RPMI8226 (cell line): ENCODE measurements at regions not wholly inside any gene's neighbourhood (a gene's known extent, or its start where the extent isn't known, plus 50 kb on each side); places are given as distances from the start of the nearest gene placed in this dataset.

ENCODE experiments used
- DNase-seq: peaks from one replicate; pipeline ENCODE4 v3.0.0-alpha.2; 2015

DNA sequence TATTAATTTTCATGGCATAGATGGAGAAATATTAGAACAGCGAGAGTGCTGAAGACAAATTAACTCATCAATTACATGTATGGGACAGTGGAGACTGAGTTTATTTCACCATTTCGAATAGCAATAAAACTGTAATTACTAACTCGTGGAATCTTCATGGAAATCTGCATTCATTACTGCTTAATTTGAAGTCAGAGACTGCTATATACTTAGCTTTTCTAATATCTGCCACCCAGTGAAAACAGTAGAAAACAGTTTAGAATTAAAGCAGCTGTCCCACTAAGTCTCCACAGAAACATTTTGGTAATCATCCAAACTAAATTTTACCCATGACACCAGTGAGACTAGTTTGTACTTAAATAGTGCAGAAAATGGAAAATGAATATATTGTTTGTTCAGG is 56.8 kb downstream of the IZUMO3 start:
- DNase-seq = no peak

- no peak for DNase-seq
These were observed 57.8 kb downstream of the IZUMO3 start for GRCh38 chr9:24487946-24488345.

GRCh38 chr9:24487250-24487861 is 58.3 kb downstream of the IZUMO3 start:
- DNase-seq = no peak

DNA sequence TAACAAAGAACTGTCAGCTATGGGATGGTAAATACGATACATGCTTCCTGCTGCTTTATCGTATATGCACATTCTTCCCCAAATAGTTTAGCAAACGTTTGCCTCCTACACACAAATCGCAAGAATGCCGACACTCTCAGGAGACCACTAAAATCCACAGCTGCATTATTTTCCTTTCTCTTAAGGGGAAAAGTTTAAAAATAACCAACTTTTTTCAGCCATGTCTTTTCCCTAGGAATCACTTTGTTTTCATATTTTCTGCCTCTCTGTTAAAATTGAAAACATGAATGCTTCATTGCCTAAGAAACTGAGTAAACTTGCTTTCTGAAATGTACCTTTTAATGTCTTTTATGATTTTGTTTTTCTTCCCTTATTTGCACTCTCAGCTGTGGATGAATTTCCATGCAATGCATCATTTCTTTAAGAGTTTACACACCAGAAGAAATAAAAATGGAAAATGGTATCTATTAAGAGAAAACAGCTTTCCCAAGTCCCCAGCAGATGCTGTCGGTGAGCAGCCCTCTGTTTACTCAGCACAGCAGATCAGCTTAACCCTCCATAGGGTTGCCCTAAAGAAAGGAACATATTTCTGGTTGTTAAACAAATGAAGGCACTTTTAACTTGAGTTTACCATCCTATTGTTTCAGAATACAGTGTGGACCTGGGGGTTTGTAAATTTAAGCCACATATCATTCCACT is 66.2 kb downstream of the IZUMO3 start:
- no peak for DNase-seq

- DNase-seq = no peak
These were observed 81.3 kb downstream of the IZUMO3 start for GRCh38 chr9:24464319-24464951.

DNA sequence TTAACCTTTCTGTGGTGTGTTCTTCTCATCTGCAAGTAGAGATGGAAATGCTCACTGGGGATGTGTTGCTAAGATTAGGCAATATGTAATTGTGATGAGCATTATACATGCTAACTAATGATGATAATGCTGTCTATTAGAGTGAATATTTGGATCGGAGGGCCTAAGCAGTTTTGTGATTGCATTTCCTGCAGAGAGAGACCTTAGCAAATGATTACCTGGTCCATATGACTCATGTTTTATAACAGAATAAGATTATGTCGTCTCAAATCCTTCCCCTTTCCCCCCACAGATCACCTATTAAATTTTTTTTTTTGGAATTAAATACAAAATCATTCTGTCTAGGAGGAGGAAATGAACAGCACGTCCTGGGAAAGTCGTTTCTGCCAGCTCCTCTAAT is 82.7 kb downstream of the IZUMO3 start:
- no peak for DNase-seq

GRCh38 chr9:24460781-24461180 is 84.9 kb downstream of the IZUMO3 start:
- no peak for DNase-seq

GRCh38 chr9:24459953-24460352 is 85.7 kb downstream of the IZUMO3 start:
- no peak for DNase-seq

GRCh38 chr9:24451346-24451745 is 94.4 kb downstream of the IZUMO3 start:
- DNase-seq = no peak

- no peak for DNase-seq
These were observed 95.7 kb downstream of the IZUMO3 start for GRCh38 chr9:24449976-24450375.

DNA sequence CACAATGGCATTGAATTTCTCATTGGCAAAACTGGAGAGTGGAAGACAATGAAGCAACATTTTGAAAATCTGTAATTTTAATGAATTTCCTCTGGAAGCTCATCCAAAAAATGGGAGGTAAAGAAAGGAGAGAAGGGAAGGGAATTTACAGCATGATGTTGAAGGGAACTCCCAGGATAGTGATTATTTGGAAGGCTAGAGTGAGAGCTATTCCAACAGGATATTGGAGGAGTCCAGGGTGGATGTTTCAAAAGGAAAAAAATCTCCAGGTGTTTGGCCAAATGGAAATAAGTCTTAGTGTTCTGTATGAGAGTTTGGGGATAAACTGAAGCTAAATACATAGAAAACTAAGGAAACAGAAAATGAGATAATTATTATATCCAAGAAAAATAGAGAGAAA is 106.2 kb downstream of the IZUMO3 start:
- DNase-seq = no peak

DNA sequence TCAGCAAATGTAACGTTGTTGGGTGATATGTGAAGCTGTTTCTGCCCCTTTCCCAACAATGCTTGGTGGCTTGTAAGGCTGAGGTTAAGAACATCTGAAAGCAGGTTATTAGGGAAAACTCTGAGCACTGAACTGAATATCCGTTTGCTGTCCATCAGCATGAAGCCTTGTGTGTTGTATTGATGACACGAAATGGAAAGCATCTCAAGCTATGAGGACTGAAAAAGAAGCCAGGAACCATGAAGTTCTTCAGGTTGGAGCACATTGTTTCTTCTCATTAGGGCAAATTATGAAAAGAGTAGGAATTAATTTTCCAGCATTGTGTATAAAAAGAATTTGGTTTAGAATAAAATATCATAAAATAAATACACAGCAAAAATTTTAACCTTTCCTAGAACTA is 106.8 kb downstream of the IZUMO3 start:
- DNase-seq = no peak

GRCh38 chr9:24436761-24437160 is 108.9 kb downstream of the IZUMO3 start:
- no peak for DNase-seq

DNA sequence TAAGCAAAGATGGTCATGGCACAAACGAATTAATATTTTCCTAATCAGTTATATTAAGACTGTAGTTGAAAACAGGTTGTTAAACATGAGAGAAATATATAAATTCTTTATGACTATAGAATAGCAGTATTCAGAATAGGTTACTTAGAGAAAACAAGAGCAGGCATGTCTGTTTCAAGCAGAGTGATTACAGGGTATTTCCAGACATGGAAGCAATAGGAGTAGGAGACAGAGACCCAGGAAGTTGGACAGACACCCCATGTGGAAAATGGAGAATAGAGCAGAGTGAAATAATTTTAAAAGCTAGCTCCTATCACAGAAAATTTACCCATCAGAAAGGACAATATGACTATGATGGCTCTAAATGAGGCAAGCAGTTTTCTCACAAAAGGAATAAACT is 111.5 kb downstream of the IZUMO3 start:
- no peak for DNase-seq

GRCh38 chr9:24416136-24416535 is 129.6 kb downstream of the IZUMO3 start:
- no peak for DNase-seq

- no peak for DNase-seq
These were observed 132.0 kb downstream of the IZUMO3 start for GRCh38 chr9:24413651-24414050.

GRCh38 chr9:24398466-24398865 is 147.2 kb downstream of the IZUMO3 start:
- DNase-seq = no peak

DNA sequence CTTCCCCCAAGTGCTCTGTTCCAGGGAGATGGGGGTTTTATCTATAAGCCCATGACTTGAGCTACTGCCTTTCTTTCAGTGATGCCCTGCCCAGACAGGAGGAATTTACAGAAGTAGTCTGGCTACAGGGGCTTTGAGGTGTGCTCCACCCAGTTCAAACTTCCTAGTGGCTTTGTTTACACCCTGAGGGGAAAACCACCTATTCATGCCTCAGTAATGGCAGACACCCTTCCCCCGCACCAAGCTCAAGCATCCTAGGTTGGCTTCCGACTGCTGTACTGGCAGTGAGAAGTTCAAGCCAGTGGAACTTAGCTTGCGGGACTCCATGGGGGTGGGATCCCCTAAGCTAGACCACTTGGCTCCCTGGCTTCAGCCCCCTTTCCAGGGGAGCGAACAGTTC is 154.6 kb downstream of the IZUMO3 start:
- no peak for DNase-seq

DNA sequence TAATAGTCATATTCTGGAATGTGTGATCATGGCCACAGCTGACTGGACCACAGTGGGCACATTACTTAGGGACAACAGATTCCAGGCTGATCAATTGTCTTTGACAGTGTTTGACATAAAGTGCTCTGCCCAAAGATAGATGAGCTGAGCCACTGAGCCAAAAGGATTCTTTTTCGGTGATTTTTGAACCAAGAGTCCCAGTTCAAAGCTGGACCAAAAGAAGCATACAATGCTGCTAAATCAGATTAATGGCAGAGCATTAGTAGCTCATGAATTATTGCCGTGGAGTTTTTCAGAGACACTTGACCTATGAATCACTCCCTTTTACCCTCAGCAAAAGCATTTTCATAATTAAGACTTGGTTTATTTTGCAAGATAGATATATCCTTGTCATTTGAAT is 160.6 kb downstream of the IZUMO3 start:
- DNase-seq = no peak

DNA sequence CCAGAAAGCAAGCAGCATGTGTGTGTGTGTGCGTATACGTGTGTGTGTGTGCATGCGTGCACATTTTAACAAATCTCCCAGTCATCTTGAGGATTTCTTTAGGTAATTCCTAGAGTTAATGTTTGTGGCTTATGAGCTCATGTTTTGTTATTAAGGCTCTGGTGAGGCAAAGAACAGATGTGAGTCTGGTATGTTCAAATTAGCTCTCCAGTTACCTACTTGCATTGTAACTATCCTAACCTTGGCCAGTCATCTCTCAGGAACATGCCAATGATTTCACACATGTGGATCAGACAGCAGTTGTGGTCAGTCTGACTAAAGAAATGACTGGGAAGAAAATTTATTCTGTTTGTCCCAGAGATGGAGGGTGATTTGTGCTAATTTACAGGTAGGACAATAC is 163.1 kb downstream of the IZUMO3 start:
- DNase-seq = no peak

GRCh38 chr9:24381205-24381604 is 164.5 kb downstream of the IZUMO3 start:
- no peak for DNase-seq

DNA sequence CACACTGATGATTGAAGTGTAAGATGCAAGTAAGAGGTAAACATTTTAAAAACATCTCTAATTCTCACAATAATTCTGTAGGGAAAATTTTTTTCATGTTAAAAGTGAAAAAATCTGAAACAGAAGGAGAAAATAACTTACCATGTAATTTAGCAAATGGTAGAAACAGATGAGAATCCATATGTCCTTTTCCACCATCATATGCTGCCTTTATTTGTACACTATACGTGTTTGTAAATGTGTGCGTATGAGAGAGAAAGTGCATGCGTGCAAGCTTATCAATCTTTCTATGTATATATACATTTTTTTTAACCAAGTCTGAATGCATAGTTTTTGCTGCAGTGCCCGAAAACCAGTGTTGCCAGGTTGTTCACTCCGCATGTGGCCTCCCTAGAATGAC is 186.7 kb downstream of the IZUMO3 start:
- DNase-seq = no peak

- no peak for DNase-seq
These were observed 193.7 kb downstream of the IZUMO3 start for GRCh38 chr9:24351973-24352372.

DNA sequence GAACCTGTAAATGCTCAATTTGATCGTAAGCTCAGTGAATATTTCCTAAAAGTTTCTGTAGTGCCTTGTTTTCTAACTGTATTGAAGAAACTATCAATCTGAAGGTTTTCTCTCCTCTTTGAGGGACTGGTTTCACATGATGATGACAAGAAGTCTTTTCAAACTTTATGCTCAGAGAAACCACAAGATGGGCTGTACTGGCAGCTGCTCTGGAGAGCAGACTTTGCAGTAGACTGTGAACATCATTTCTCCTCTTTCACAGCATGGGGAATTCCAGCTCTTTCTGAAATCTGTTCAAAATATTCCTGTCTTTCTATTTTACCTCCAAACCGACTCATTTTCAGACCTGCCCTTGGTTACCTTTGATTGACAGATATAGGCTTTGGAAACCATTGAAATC is 194.4 kb downstream of the IZUMO3 start:
- DNase-seq = no peak

GRCh38 chr9:24342457-24342856 is 203.2 kb downstream of the IZUMO3 start:
- no peak for DNase-seq
